ENCODE measurements at regions not wholly inside any gene's neighbourhood (a gene's known extent, or its start where the extent isn't known, plus 50 kb on each side); places are given as distances from the start of the nearest gene placed in this dataset.

GRCh38 chr12:88318726-88319125 is 176.6 kb downstream of the TMTC3 start:
- TF ChIP-seq ZNF561 (tag by site-specific recombination; IDR thresholded peaks at IDR 0.05; ENCODE audit: borderline replicate concordance) (no peak), YY1 (tag by site-specific recombination; IDR thresholded peaks at IDR 0.05) (no peak), GLIS1 (tag by site-specific recombination; IDR thresholded peaks at IDR 0.05) (no peak), CTCF (tag by site-specific recombination; IDR thresholded peaks at IDR 0.05) (no peak), ATF2 (tag by site-specific recombination; IDR thresholded peaks at IDR 0.05; ENCODE audit: low read depth) (no peak)
- TF ChIP-seq, protein P1, sequence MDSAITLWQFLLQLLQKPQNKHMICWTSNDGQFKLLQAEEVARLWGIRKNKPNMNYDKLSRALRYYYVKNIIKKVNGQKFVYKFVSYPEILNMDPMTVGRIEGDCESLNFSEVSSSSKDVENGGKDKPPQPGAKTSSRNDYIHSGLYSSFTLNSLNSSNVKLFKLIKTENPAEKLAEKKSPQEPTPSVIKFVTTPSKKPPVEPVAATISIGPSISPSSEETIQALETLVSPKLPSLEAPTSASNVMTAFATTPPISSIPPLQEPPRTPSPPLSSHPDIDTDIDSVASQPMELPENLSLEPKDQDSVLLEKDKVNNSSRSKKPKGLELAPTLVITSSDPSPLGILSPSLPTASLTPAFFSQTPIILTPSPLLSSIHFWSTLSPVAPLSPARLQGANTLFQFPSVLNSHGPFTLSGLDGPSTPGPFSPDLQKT (IDR thresholded peaks at IDR 0.05; ENCODE audit: borderline replicate concordance, low read depth, low read length) = no peak
